GM12872 (cell line): ENCODE measurements at regions not wholly inside any gene's neighbourhood (a gene's known extent, or its start where the extent isn't known, plus 50 kb on each side); places are given as distances from the start of the nearest gene placed in this dataset.

Experiments used
- TF ChIP-seq, protein P1 (sequence below): IDR thresholded peaks from 3 replicates; pipeline ENCODE4 v1.5.1; 2011; ENCODE audit warnings: low read depth, mild to moderate bottlenecking, low read length, moderate library complexity; ENCODE audit not compliant: insufficient read depth

DNA sequence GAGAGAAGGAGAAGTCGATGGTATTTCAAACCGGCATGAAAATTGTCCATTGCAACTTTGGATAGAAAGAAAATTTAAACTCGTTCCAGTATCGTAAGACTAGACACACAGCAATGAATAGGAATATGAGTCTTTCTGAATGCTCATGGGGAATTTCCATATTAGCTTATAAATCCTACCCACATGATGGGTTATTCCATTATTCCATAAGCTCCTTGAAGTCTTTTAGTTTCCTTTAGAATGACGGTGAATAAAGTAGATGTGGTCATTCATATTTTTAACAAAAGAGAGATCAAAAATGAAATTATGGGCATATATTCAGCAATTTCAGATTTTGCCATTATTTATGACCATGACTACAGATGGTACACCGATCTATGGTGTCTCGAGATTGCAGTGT is 163.4 kb upstream of the HMGA2 start:
- TF ChIP-seq, protein P1, sequence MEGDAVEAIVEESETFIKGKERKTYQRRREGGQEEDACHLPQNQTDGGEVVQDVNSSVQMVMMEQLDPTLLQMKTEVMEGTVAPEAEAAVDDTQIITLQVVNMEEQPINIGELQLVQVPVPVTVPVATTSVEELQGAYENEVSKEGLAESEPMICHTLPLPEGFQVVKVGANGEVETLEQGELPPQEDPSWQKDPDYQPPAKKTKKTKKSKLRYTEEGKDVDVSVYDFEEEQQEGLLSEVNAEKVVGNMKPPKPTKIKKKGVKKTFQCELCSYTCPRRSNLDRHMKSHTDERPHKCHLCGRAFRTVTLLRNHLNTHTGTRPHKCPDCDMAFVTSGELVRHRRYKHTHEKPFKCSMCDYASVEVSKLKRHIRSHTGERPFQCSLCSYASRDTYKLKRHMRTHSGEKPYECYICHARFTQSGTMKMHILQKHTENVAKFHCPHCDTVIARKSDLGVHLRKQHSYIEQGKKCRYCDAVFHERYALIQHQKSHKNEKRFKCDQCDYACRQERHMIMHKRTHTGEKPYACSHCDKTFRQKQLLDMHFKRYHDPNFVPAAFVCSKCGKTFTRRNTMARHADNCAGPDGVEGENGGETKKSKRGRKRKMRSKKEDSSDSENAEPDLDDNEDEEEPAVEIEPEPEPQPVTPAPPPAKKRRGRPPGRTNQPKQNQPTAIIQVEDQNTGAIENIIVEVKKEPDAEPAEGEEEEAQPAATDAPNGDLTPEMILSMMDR = no peak

DNA sequence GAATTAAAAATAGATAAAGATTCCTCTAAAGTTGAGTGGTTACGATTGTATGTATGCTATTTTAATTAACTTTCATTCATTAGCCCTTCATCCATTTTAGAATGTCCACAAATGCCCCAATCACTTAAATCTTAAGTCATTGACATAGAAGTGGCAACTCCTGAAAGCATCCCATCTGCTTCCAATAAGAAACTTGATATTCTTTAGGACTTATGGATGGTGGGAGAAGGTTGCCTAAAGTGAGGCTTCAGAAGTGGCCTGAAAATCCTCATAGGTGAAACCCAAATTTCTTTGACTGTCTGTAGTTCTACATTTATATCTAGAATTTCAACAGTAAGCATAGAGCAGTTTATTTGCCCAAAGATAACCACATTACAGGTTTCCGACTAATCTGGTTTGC is 161.7 kb upstream of the HMGA2 start:
- TF ChIP-seq, protein P1 = no peak

DNA sequence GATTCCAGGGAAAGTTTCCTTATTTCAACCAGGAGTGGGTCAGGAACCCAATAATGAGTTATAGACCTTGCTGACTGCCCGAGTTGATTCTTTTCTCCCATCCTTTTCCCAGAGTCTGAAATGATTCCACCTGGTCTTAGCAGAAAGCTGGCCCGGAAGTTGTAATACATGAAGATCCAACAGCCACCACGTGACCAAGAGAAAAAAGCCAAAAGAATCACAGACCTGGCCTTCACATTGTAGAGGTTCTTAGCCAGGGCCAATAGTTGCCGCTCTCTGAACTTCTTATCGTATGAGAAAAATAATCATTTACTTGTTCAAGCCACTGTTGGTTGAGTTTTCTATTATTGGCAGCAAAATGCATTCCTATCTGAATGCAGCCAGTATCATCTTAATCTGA is 161.2 kb upstream of the HMGA2 start:
- TF ChIP-seq, protein P1 = no peak

DNA sequence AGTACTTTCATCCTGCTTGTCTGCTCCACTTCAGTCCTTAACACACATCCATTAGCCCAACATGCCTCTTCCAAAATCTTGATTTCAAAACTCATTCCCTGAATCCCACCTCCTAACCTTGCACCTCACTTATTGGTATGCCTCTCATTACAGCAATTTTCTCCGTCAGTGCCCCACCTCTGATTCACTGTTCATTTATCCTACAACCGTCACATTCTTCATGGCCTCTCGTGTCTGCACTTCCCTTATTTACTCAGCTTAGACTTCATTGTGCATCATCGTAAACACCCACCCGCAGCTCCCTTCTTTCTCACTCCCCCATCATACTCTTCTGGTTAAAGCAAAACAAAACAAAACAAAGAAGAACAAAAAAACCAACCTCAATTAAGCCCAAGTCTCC is 160.6 kb upstream of the HMGA2 start:
- TF ChIP-seq, protein P1 = no peak

DNA sequence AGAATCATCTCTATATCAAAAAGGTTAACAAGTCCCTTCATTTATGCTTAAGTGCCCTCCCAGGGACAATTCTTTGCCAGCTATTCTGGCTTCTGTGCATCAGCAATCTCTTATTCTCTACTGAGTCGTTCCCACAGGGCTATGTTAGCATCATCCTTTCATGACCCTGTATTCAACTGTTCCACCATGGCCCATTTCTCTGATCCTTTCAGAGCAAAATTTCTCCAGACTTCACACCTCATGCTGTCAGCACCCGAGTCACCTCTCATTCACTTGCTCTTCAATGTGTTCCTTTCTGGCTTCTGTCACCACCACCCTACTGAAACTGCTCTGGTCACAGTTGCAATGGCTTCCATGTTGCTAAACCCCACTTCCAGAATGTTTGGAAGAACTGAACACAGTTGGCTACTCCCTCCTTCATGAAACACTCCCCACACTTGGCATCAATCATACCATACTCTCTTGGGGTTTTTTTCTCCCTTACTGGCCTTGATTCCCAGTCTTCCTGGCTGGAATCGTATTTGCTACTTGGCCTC is 159.5 kb upstream of the HMGA2 start:
- TF ChIP-seq, protein P1 = no peak

DNA sequence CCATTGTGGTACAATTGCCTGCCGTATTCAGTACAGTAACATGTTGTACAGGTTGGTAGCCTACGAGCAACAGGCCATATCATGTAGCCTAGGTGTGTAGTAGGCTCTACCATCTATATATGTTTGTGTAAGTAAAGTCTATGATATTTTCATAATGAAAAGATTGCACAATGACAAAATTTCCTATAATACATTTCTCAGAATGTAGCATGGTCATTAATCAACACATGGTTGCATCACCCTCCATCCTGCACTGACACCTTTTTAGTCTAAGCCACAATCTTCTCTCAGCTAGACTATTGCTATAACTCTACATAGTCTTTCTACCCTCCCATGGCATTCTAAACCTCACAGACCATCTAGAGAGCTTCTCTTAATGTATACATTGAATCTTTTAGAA is 158.5 kb upstream of the HMGA2 start:
- TF ChIP-seq, protein P1 = no peak

DNA sequence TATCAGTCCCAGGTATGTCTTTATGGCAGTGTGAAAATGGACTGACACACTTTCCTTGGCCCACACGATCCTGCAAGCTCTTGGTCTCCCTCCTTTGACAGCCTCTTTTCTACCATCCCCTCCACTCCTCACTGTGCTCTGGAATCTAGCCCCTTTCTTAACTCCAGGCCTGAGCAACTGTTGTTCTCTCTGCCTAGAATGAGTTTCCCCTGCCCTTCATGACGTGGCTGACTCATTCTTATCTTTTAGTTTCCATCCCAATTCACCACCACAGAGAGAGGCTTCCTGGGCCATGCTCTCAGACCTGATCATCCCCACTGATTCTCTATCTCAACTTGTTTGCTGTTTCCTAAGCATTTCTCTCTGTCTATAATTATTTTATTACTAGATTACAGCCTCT is 157.4 kb upstream of the HMGA2 start:
- TF ChIP-seq, protein P1 = no peak
